Smooth muscle cell (in vitro differentiated cells): ENCODE measurements at regions not wholly inside any gene's neighbourhood (a gene's known extent, or its start where the extent isn't known, plus 50 kb on each side); places are given as distances from the start of the nearest gene placed in this dataset.
"Not testable (repeated sequence)": the region's sequence is repeated elsewhere in the genome, so short reads cannot be mapped to it uniquely, and the experiment has no call there.

ENCODE experiments used
- DNase-seq: peaks from one replicate; lab custom pipeline; 2025; ENCODE audit not compliant: unreplicated experiment; lab: John Stamatoyannopoulos, UW
- H2AFZ ChIP-seq: fragments of 200-600 bp; sonication (generic); 2 replicates; pipeline ENCODE4 v1.6.0; 2016; ENCODE audit warnings: antibody characterized with exemption, low read depth, mild to moderate bottlenecking
- H3F3A ChIP-seq: fragments of 200-600 bp; sonication (generic); 2 replicates; pipeline ENCODE4 v1.6.0; 2017; ENCODE audit warnings: antibody characterized with exemption, low read depth
- H3K27ac ChIP-seq: fragments of 200-600 bp; sonication (generic); 2 replicates; pipeline ENCODE4 v1.5.1; 2016; ENCODE audit warnings: low read depth, mild to moderate bottlenecking
- H3K27me3 ChIP-seq: fragments of 200-600 bp; sonication (generic); 2 replicates; pipeline ENCODE4 v1.6.1; 2016; ENCODE audit warnings: low read depth, mild to moderate bottlenecking
- H3K36me3 ChIP-seq: fragments of 200-600 bp; sonication (generic); 2 replicates; pipeline ENCODE4 v1.5.1; 2016; ENCODE audit warnings: low read depth
- H3K4me1 ChIP-seq: fragments of 200-600 bp; sonication (generic); 2 replicates; pipeline ENCODE4 v1.5.1; 2016; ENCODE audit warnings: low read depth
- H3K4me2 ChIP-seq: fragments of 200-600 bp; sonication (generic); 2 replicates; pipeline ENCODE4 v1.6.0; 2016; ENCODE audit warnings: mild to moderate bottlenecking
- H3K4me3 ChIP-seq: fragments of 200-600 bp; sonication (generic); 2 replicates; pipeline ENCODE4 v1.5.1; 2016; ENCODE audit warnings: mild to moderate bottlenecking
- H3K79me2 ChIP-seq: fragments of 200-600 bp; sonication (generic); 2 replicates; pipeline ENCODE4 v1.6.0; 2016; ENCODE audit warnings: low read depth, mild to moderate bottlenecking
- H3K9ac ChIP-seq: fragments of 200-600 bp; sonication (generic); 2 replicates; pipeline ENCODE4 v1.6.0; 2016; ENCODE audit warnings: low read depth
- H3K9me3 ChIP-seq: fragments of 200-600 bp; sonication (generic); replicated peaks from 2 replicates; pipeline ENCODE4 v1.5.1; 2016; ENCODE audit warnings: low read depth
- H4K20me1 ChIP-seq: fragments of 200-600 bp; sonication (generic); 2 replicates; pipeline ENCODE4 v1.6.0; 2016; ENCODE audit warnings: low read depth
- CTCF ChIP-seq: fragments of 200-600 bp; sonication (generic); IDR thresholded peaks from 2 replicates; pipeline ENCODE4 v1.5.1; 2017; ENCODE audit warnings: borderline replicate concordance, mild to moderate bottlenecking, antibody characterized with exemption; ENCODE audit not compliant: insufficient read depth, poor library complexity, severe bottlenecking
- WGBS: methylation state at CpG from one replicate; pipeline ENCODE4 v1.1.7; 2016; ENCODE audit warnings: low lambda C conversion rate; 5-methylcytosine and 5-hydroxymethylcytosine counted together

- H3K9ac ChIP-seq, result no peak overlapping the region
- no peak overlapping the region for H3K27ac ChIP-seq
- H2AFZ ChIP-seq, result no peak overlapping the region
- no peak for DNase-seq
- no peaks in the 10 kb centered on the region for H3K27me3 ChIP-seq
- no peak for TF ChIP-seq CTCF
- peaks cover 20% of the 10 kb centered on the region for H3K4me1 ChIP-seq
- H3K79me2 ChIP-seq, result no peaks in the 10 kb centered on the region
- no peak overlapping the region for H3K4me2 ChIP-seq
- H3F3A ChIP-seq, result no peaks in the 10 kb centered on the region
- WGBS, result 70% methylated on average over 1 of the region's 1 CpG
- H3K4me3 ChIP-seq, result no peak overlapping the region
- no peaks in the 10 kb centered on the region for H3K36me3 ChIP-seq
- H4K20me1 ChIP-seq, result no peaks in the 10 kb centered on the region
- H3K9me3 ChIP-seq, result no peaks in the 10 kb centered on the region
Observed at GRCh38 chr5:97575322-97575721, 392.3 kb upstream of the RIOK2 start.

DNA sequence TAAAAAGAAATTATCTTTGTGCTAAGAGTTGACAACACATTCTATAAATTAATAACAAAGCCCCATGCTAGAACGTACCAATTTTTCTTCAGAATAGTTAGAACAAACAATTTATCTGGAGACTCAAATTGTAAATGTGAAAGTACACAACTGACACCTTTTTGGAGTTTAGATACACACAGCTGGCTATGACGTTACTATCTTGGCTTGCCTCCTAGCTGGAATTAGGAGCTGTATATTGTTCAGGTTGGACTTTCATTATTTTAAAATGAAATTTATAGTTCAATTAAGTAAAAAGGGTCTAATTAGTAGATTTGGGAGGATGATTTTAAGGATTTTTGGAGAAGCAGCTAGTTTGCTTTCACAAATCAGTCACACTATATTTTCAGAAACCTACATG lies 393.9 kb upstream of the RIOK2 start:
- H3K27me3 ChIP-seq, result no peaks in the 10 kb centered on the region
- no peak overlapping the region for H3K4me3 ChIP-seq
- no peak overlapping the region for H2AFZ ChIP-seq
- peaks cover 20% of the 10 kb centered on the region for H3K4me1 ChIP-seq
- H3K36me3 ChIP-seq, result no peaks in the 10 kb centered on the region
- no peak overlapping the region for H3K4me2 ChIP-seq
- DNase-seq, result no peak
- no peaks in the 10 kb centered on the region for H3F3A ChIP-seq
- H3K79me2 ChIP-seq, result no peaks in the 10 kb centered on the region
- H3K27ac ChIP-seq, result no peak overlapping the region
- no peak for TF ChIP-seq CTCF
- H3K9me3 ChIP-seq, result no peaks in the 10 kb centered on the region
- H4K20me1 ChIP-seq, result no peaks in the 10 kb centered on the region
- whole genome bisulfite sequencing, result 96% methylated on average over 2 of the region's 2 CpGs
- no peak overlapping the region for H3K9ac ChIP-seq

DNA sequence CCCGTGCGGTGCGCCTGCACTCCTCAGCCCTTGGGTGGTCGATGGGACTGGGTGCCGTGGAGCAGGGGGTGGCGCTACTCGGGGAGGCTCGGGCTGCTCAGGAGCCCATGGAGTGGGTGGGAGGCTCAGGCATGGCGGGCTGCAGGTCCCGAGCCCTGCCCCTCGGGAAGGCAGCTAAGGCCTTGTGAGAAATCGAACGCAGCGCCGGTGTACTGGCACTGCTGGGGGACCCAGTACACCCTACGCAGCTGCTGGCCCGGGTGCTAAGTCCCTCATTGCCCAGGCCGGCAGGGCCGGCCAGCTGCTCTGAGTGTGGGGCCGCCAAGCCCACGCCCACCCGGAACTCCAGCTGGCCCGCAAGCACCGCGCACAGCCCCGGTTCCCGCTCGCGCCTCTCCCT lies 396.9 kb upstream of the RIOK2 start:
- not testable (repeated sequence) for H3K27me3 ChIP-seq, H4K20me1 ChIP-seq, H3K9me3 ChIP-seq, H3K36me3 ChIP-seq, H3K9ac ChIP-seq, H3F3A ChIP-seq, DNase-seq, H3K4me3 ChIP-seq, H3K79me2 ChIP-seq, H3K27ac ChIP-seq, H3K4me2 ChIP-seq, H2AFZ ChIP-seq
- H3K4me1 ChIP-seq, result peaks cover 20% of the 10 kb centered on the region
- 98% methylated on average over 25 of the region's 29 CpGs for WGBS

- no peak for TF ChIP-seq CTCF
Observed at GRCh38 chr5:97580746-97581145, 397.7 kb upstream of the RIOK2 start.

More at GRCh38 chr5:97580746-97581145, 397.7 kb upstream of the RIOK2 start:
- no peak overlapping the region for H3K4me2 ChIP-seq
- H2AFZ ChIP-seq, result no peak overlapping the region
- no peaks in the 10 kb centered on the region for H3K9me3 ChIP-seq
- H4K20me1 ChIP-seq, result no peaks in the 10 kb centered on the region
- no peaks in the 10 kb centered on the region for H3F3A ChIP-seq
- no peaks in the 10 kb centered on the region for H3K36me3 ChIP-seq
- no peak for DNase-seq
- no peak overlapping the region for H3K27ac ChIP-seq
- no peaks in the 10 kb centered on the region for H3K79me2 ChIP-seq
- peaks cover 20% of the 10 kb centered on the region for H3K4me1 ChIP-seq
- WGBS, result 94% methylated on average over 2 of the region's 2 CpGs
- no peak overlapping the region for H3K4me3 ChIP-seq
- H3K27me3 ChIP-seq, result no peaks in the 10 kb centered on the region
- no peak overlapping the region for H3K9ac ChIP-seq
